Panc1 (cell line): ENCODE measurements at regions not wholly inside any gene's neighbourhood (a gene's known extent, or its start where the extent isn't known, plus 50 kb on each side); places are given as distances from the start of the nearest gene placed in this dataset.

Experiments used
- POLR2AphosphoS5 ChIP-seq: IDR thresholded peaks from 2 replicates; pipeline ENCODE4 v1.6.1; 2012; ENCODE audit warnings: mild to moderate bottlenecking, low read depth, low read length, moderate library complexity
- SIN3A ChIP-seq: IDR thresholded peaks from 2 replicates; pipeline ENCODE4 v1.6.1; 2012; ENCODE audit warnings: low read depth, mild to moderate bottlenecking, low read length, moderate library complexity, borderline replicate concordance; ENCODE audit not compliant: insufficient read depth
- TCF7L2 ChIP-seq: IDR thresholded peaks from 2 replicates; pipeline ENCODE4 v1.6.1; 2011; ENCODE audit warnings: mild to moderate bottlenecking, low read depth, low read length, inconsistent platforms
- TF ChIP-seq, protein P1 (sequence below): fragments of 450-650 bp; IDR thresholded peaks from 2 replicates; pipeline ENCODE4 v1.5.1; 2017; ENCODE audit warnings: mild to moderate bottlenecking
- TF ChIP-seq, protein P2 (sequence below), 2 experiments: IDR thresholded peaks; 2 replicates each; pipeline ENCODE4 v1.6.1; 2011 to 2012; ENCODE audit warnings: low read depth in 2 of 2, control low read depth in 1 of 2, low read length in 1 of 2, mild to moderate bottlenecking in 1 of 2, moderate library complexity in 1 of 2; ENCODE audit not compliant: insufficient read depth in 1 of 2

DNA sequence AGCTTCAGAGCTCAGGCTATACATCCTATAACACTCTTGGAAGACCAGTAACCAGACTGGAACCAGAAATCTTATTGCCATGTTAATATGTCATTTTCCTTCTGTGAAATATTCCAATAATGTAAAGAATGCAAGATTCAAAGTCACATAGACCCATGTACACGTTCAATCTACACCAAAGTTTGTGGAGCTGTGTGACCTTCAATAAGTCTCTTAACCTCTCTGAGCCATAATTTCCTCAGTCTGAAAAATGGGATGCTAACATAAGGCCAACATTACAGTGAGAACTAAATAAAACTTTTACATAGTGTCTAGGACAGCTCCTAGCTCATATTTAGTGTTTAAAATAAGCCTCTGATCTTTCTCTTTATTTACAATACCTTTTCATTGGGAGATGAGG lies 70.4 kb downstream of the ARRDC3 start:
- TF ChIP-seq POLR2AphosphoS5, result no peak
- TF ChIP-seq, protein P1, sequence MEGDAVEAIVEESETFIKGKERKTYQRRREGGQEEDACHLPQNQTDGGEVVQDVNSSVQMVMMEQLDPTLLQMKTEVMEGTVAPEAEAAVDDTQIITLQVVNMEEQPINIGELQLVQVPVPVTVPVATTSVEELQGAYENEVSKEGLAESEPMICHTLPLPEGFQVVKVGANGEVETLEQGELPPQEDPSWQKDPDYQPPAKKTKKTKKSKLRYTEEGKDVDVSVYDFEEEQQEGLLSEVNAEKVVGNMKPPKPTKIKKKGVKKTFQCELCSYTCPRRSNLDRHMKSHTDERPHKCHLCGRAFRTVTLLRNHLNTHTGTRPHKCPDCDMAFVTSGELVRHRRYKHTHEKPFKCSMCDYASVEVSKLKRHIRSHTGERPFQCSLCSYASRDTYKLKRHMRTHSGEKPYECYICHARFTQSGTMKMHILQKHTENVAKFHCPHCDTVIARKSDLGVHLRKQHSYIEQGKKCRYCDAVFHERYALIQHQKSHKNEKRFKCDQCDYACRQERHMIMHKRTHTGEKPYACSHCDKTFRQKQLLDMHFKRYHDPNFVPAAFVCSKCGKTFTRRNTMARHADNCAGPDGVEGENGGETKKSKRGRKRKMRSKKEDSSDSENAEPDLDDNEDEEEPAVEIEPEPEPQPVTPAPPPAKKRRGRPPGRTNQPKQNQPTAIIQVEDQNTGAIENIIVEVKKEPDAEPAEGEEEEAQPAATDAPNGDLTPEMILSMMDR, result no peak
- TF ChIP-seq, protein P2, sequence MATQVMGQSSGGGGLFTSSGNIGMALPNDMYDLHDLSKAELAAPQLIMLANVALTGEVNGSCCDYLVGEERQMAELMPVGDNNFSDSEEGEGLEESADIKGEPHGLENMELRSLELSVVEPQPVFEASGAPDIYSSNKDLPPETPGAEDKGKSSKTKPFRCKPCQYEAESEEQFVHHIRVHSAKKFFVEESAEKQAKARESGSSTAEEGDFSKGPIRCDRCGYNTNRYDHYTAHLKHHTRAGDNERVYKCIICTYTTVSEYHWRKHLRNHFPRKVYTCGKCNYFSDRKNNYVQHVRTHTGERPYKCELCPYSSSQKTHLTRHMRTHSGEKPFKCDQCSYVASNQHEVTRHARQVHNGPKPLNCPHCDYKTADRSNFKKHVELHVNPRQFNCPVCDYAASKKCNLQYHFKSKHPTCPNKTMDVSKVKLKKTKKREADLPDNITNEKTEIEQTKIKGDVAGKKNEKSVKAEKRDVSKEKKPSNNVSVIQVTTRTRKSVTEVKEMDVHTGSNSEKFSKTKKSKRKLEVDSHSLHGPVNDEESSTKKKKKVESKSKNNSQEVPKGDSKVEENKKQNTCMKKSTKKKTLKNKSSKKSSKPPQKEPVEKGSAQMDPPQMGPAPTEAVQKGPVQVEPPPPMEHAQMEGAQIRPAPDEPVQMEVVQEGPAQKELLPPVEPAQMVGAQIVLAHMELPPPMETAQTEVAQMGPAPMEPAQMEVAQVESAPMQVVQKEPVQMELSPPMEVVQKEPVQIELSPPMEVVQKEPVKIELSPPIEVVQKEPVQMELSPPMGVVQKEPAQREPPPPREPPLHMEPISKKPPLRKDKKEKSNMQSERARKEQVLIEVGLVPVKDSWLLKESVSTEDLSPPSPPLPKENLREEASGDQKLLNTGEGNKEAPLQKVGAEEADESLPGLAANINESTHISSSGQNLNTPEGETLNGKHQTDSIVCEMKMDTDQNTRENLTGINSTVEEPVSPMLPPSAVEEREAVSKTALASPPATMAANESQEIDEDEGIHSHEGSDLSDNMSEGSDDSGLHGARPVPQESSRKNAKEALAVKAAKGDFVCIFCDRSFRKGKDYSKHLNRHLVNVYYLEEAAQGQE (IDR thresholded peaks at IDR 0.05; ENCODE audit: insufficient read depth in 1 of 2, low read depth in 2 of 2, low read length in 1 of 2), result no peak
- TF ChIP-seq SIN3A, result no peak
- no peak for TF ChIP-seq TCF7L2
